ENCODE measurements at regions not wholly inside any gene's neighbourhood (a gene's known extent, or its start where the extent isn't known, plus 50 kb on each side); places are given as distances from the start of the nearest gene placed in this dataset.

- no peak for DNase-seq (ENCODE audit: low spot score)
- Histone ChIP-seq H2AFZ (replicated peaks) (no peak overlapping the region), H3K4me3 (no peak overlapping the region), H3K9me3 (ENCODE audit: low read depth) (no peaks in the 10 kb centered on the region), H3F3A (ENCODE audit: low read depth) (no peaks in the 10 kb centered on the region), H3K36me3 (no peaks in the 10 kb centered on the region), H3K9ac (no peak overlapping the region), H4K20me1 (ENCODE audit: low read depth) (no peaks in the 10 kb centered on the region), H3K27me3 (no peaks in the 10 kb centered on the region), H3K27ac (no peak overlapping the region), H3K79me2 (ENCODE audit: low read depth) (no peaks in the 10 kb centered on the region), H3K4me1 (no peaks in the 10 kb centered on the region), H3K4me2 (no peak overlapping the region)
- H3K36me3 Mint-ChIP-seq, result no peaks in the 10 kb centered on the region
- no peaks in the 10 kb centered on the region for H3K4me1 Mint-ChIP-seq
- H3K27me3 Mint-ChIP-seq (ENCODE audit: insufficient read depth, low read depth), result no peaks in the 10 kb centered on the region
- no peak overlapping the region for H3K4me3 Mint-ChIP-seq
- no peaks in the 10 kb centered on the region for H3K9me3 Mint-ChIP-seq
- TF ChIP-seq EZH2phosphoT487 (IDR thresholded peaks at IDR 0.05), result no peak
- no peak for TF ChIP-seq CTCF (IDR thresholded peaks at IDR 0.05)
- TF ChIP-seq EZH2 (IDR thresholded peaks at IDR 0.05), result no peak
- H3K27ac Mint-ChIP-seq, result no peak overlapping the region
Measured at GRCh38 chr12:39112064-39112463, 206.7 kb upstream of the CPNE8 start.

DNA sequence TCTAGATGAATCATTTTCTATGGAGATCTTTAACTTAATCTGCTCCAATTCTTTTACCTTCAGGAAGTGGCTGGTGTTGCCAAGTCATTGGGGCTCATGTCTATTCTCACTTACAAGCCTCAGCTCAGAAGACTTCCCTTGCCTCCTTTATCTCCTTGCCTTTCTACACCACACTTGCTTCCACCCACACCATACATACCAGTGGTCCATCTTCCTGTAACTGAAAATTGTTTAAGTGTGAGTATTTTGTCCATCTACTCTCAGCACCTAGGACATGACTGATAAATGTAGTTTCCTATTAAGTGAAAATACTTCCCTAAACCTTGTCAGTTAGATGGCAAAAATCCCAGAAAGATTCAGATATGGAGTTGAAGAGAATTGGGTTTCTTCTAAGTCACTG, 199.7 kb upstream of the CPNE8 start:
- Histone ChIP-seq H3K27ac (no peak overlapping the region), H3K79me2 (ENCODE audit: low read depth) (no peaks in the 10 kb centered on the region), H3K36me3 (no peaks in the 10 kb centered on the region), H3K4me3 (no peak overlapping the region), H3F3A (ENCODE audit: low read depth) (no peaks in the 10 kb centered on the region), H2AFZ (replicated peaks) (no peak overlapping the region), H3K27me3 (no peaks in the 10 kb centered on the region), H3K4me2 (no peak overlapping the region), H3K9me3 (ENCODE audit: low read depth) (no peaks in the 10 kb centered on the region), H3K9ac (no peak overlapping the region), H3K4me1 (no peaks in the 10 kb centered on the region), H4K20me1 (ENCODE audit: low read depth) (no peaks in the 10 kb centered on the region)
- H3K9me3 Mint-ChIP-seq, result peaks cover 2% of the 10 kb centered on the region
- no peak for DNase-seq (ENCODE audit: low spot score)
- no peak overlapping the region for H3K27ac Mint-ChIP-seq
- H3K4me3 Mint-ChIP-seq, result no peak overlapping the region
- TF ChIP-seq EZH2 (IDR thresholded peaks at IDR 0.05) (no peak), CTCF (IDR thresholded peaks at IDR 0.05) (no peak), EZH2phosphoT487 (IDR thresholded peaks at IDR 0.05) (no peak)
- H3K4me1 Mint-ChIP-seq, result no peaks in the 10 kb centered on the region
- no peaks in the 10 kb centered on the region for H3K27me3 Mint-ChIP-seq (ENCODE audit: insufficient read depth, low read depth)
- no peaks in the 10 kb centered on the region for H3K36me3 Mint-ChIP-seq

GRCh38 chr12:39103552-39104165, 198.3 kb upstream of the CPNE8 start:
- Histone ChIP-seq H3K79me2 (ENCODE audit: low read depth) (no peaks in the 10 kb centered on the region), H4K20me1 (ENCODE audit: low read depth) (no peaks in the 10 kb centered on the region), H3K36me3 (no peaks in the 10 kb centered on the region), H3K9me3 (ENCODE audit: low read depth) (no peaks in the 10 kb centered on the region), H3K9ac (no peak overlapping the region), H2AFZ (replicated peaks) (peak overlapping the region; percentile 33), H3K27me3 (no peaks in the 10 kb centered on the region), H3K4me2 (no peak overlapping the region), H3K4me1 (no peaks in the 10 kb centered on the region), H3K27ac (no peak overlapping the region), H3K4me3 (no peak overlapping the region), H3F3A (ENCODE audit: low read depth) (no peaks in the 10 kb centered on the region)
- Mint-ChIP-seq H3K36me3 (no peaks in the 10 kb centered on the region), H3K27me3 (ENCODE audit: insufficient read depth, low read depth) (no peaks in the 10 kb centered on the region), H3K27ac (no peak overlapping the region), H3K4me1 (no peaks in the 10 kb centered on the region), H3K4me3 (no peak overlapping the region), H3K9me3 (peaks cover 2% of the 10 kb centered on the region)
- TF ChIP-seq CTCF (IDR thresholded peaks at IDR 0.05) (peak; percentile 85), EZH2 (IDR thresholded peaks at IDR 0.05) (no peak), EZH2phosphoT487 (IDR thresholded peaks at IDR 0.05) (no peak)
- DNase-seq (ENCODE audit: low spot score), result peak; percentile 85
